Left kidney (tissue), 1 donor: ENCODE measurements at regions not wholly inside any gene's neighbourhood (a gene's known extent, or its start where the extent isn't known, plus 50 kb on each side); places are given as distances from the start of the nearest gene placed in this dataset.

Experiments used
- DNase-seq: peaks from one replicate; pipeline ENCODE4 v3.0.0-alpha.2; 2013

DNA sequence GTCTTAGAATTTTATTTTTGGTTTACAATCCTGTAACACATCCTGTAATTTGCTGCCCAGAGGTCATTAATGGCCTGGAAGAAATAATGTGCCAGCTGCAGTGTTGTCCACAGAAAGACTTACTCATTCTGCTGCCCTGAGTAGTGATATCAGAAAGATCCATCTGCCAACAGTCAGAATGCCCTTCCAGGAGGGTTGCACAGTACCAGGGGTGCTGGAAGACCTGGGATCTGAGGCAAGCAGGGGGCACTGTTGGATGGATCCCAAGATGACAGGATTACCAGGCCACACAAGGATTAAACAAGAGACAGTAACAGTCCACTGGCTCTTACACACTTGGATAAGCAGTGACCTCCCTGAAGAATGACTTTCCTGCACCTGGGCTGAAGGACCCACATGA, 93.8 kb upstream of the TOP3B start:
- DNase-seq, result no peak

DNA sequence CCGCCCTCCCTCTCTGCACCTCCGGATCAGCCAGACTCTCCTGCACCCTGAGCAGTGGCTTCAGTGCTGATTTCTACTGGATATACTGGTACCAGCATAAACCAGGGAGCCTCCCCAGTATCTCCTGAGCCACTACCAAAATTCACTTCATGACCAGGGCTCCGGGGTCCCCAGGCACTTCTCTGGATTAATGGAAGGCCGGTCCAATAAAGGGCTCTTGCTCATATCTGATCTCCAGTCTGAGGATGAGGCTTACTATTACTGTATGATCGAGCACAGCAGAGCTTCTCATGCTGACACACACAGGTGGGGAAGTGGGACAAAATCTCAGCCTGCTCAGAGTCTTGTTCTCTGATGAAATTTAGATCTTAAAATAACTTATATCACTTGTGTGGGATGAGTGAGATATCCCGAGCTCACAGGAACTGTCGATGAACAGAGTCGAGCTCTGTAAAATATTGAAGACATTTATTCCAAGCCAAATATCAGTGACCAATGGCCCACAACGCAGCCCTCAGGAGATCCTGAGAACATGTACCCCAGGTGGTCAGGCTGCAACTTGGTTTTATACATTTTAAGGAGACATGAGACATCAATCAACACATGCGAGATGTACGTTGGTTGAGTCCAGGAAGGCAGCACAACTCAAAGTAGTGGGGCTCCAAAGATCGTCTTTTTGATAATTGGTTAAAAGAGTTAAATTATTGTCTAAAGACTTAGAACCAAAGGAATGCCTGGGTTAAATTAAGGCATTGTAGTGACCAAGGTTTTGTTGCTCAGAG, 93.0 kb upstream of the TOP3B start:
- no peak for DNase-seq

DNA sequence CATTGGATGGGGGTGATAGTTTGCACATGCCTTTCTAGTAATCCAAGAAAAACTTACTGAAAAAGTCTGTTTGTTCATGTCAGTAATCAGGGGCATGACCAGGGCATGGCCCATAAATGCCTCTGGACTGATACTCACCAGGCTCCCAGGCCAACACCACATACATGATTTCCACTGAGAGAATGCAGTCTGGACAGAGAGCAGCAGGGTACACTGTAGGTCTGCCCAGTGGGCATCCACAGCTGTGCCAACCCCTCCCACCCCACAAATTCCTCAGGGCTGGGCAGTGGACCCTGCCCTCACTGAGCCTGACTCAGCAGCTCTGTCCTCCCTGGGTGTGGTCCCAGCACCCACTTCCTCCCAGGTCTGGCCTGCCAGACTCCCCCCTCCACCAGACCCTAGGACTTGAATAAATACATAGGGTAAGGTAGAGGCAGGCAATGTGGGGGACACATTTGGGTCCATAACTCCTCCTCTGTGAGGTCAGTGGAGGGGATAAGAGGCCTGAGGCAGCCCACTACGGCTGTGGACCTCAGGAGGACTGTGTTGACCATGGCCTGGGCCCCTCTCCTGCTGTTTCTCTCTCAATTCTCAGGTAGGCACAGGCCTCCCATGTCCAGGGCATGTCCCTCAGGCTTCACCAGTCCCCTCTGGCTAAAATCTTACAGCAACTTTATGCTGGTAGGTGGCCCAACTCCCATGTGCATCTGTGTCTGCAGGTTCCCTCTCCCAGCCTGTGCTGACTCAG, 92.2 kb upstream of the TOP3B start:
- DNase-seq, result no peak

DNA sequence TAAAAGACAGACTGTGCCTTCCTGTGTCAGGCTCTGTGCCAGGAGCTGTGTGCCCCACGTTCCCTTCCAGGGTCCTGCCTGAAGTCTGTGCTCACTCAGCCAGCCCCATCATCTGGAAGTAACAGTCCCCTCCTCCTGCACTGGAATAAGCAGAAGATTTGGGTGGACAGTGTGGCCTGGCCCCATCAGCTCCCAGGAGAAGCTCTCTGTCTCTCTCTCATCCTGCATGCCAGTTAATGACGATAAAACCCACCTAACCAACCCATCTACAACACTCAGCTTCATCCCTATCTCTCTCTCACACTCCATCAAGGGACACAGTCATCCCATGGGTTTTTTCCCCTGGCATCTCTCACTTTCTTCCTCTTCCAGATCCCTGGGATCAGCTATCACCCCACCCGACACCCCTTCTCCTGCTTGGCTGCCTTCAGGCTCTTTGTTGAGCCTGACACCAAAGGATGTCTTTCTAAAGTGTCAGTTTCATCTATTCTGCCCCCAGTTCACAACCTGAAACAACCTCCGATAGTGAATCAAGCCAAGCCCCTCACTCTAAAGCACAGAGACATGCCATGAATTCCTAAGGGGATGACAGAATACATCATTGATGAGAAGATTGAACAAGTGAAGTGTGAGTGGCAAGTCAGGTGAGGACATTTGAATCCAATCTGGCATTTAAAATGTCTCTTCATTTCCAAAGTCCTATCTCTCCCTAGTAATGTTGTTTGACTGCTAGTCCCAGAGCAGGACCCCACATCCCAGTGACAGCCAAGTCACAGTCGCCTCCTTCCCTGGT, 91.4 kb upstream of the TOP3B start:
- DNase-seq, result no peak

DNA sequence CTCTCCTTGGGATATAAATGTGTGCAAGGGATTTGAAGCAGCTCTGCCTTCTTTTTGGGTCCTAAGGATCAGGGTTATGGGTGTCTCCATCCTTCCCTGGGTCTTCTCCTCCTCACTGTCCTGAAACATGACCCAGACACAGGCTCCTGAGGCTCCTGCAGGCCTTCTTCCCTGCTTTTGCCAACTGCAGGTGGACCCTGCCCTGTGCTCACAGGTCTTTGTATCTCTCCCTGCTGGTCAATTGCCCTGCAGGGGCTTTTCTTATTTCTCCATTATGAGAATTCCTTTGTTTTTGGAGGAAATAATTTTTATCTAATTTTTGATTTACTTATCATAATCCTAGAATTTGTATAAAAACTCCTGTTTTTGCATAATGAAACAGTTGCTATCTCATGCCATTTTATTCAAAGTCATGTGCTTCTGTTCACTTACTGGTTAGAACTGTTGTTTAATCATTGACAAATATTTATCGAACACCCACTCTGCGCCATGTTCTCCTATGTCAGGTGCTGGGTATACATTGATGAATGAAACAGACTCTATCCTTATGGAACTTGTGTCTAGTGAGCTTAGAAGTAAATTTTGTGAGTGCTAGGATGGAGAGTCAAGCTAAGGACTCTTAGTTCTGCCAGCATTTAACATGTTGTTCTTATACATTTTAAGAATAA, 89.7 kb upstream of the TOP3B start:
- no peak for DNase-seq

DNA sequence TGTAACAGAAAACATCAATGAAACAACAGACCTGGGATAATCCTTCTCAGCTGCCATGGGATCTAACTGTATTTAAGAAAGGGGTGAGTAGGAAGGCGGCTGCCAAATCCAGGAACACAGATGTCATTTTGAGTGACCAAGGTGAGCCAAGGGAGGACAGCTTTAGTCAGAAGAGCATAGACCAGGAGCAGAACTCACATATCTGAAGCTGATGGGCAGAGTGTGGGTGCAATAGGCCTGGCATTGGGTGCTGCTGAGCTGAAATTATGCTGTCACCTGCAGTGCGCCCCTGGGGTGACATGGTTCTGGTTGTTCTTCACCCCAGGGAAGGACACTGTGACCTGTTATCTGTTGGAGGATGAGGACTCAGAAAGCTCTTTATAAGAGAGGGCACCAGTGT, 88.9 kb upstream of the TOP3B start:
- no peak for DNase-seq

DNA sequence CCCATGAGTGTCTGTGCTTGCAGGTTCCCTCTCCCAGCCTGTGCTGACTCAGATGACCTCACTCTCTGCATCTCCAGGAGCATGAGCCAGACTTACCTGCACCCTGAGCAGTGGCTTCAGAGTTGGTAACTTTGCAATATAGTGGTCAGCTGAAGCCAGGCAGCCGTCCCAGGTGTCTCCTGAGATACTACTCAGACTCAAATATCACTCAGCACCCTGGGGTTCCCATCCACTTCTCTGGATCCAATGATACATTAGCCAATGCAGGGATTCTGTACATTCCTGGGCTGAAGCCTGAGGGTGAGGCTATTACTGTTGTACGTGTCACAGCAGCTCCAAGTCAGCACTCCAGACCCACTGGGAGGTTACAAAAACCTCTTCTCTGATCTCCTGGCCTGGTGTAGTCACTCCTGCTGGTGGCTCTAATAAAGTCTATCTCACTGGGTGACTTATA, 87.8 kb upstream of the TOP3B start:
- no peak for DNase-seq

DNA sequence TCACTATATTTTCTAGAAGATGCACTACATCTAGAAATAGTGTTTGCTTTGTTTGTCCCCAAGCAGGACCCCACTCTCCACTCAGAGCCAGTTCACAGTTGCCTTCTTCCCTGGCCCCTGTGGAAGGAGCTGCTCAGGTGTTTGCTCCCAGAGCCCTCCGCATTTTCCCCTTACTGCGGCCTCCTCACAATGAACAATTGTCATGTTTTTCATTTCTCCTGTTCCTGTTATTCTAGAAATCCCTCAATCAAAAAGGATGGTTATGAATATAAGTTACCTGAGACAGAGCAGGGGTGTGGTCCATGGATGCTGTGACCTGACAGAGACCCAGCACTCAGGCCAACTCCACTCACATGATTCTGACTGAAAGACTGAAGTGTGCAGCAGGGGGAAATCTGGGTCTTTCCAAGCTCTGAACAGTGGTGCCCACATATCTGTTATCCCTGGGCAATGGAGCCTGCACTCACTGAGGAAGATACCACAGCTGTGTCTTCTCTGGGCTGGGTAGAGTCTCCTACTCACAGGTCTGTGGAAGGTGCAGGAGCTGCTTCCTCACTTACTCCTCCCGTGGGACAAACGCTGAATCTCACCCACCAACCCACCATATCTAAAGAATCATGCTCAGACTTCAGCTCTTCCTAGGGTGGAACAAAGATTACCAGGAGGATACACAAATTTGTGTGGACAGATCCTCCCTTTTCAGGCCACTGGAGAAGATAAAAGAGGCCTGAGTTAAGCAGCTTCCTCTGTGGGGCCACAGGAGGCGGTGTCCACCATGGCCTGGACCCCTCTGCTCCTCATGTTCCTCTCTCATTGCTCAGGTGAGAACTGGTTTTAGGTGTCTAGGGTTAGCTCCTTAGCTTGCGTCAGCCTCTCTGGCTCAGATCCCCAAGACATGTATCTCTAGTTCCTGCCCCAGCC, 87.1 kb upstream of the TOP3B start:
- no peak for DNase-seq

DNA sequence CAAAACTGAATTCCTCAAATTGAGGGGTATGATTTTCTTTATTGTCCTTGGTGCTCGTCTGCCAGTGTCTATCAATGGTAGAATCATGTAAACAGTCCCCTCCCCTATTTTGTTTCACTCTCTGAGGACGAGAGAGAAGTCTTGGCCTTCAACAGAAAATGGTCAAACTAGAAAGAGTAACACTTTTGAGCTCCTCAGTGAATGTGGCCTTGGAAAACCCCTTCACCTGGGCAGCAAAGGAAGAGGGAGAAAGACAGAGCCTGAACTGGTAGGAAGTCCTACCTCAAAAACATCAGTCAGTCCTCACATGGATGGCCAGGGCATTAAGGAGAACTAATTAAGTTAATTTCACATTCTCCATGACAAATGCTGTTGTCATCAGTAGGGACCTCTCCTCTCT, 86.1 kb upstream of the TOP3B start:
- no peak for DNase-seq

DNA sequence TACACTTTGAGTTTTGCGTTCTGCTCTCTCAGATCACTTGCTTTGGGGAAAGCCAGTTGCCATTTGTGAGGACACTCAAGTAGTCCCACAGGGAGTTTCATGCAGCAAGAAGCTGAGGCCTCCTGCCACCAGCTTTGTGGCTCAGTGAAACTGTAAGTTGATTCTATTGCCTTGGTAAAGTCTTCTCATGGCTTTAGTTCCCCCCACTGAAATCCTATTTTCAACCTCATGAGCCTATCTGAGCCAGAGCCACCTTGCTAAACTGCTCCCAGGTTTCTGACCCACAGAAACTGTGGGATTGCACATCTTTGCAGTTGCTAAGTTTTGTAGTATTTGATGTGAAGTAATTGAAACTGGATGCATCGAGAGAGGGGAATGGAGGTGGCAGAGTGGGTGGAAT, 85.4 kb upstream of the TOP3B start:
- DNase-seq, result no peak

DNA sequence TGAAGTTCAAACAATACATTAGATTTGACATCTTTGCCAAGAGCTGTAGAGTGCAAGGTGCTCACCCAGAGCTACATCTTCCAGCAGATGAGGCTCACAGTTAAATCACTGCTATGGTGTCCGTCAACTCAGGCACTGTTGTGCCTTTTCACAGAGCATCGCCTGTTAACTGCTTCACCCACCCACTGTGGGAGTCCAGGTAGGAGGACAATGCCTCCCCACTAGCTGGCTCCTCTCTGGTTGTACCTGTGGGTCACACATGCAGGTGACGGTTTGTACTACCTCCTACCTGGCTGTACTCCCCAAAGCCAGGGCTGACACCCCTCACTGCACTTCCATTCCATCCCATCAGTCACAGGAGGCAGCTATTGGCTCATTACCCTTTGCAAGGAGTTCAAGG, 84.6 kb upstream of the TOP3B start:
- no peak for DNase-seq

DNA sequence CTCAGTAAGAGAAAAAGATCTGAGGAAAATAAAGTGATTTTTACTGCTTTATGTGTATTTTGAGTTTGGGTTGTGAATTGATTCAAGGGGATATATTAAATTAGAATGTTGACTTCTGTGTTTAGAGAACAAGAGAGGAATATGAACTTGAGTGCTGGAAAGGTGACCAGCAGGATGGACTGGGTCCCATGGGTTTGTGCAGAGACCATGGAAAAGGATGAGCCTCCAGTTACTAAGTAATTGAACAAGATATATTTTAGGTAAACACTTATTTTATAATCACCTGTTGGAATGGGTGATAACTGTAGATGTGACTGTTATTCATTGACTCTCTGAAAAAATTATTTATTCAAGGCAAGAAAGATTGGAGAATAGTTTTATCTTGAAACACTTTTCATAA, 82.0 kb upstream of the TOP3B start:
- no peak for DNase-seq

DNA sequence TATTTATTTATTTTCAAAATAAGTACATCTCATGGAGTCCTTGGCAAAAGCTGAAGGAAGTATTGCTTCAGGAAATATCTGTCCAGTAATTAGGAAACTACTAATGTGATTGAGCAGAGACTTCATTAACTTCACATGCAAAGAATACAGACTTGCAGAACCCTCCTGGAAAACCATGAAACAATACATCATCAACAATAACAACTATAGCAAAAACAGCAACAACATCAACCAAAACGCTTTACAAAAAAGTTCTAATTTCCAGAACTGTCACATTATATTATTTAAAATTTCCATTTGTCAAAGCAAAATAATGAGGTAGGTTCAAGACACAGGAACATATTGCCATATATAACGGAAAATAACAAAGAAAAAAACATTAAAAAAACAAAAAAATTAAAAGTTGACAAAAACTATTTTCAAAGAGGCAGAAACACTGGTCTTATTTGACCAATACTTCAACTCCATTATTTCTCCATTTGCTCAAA, 79.8 kb upstream of the TOP3B start:
- no peak for DNase-seq

DNA sequence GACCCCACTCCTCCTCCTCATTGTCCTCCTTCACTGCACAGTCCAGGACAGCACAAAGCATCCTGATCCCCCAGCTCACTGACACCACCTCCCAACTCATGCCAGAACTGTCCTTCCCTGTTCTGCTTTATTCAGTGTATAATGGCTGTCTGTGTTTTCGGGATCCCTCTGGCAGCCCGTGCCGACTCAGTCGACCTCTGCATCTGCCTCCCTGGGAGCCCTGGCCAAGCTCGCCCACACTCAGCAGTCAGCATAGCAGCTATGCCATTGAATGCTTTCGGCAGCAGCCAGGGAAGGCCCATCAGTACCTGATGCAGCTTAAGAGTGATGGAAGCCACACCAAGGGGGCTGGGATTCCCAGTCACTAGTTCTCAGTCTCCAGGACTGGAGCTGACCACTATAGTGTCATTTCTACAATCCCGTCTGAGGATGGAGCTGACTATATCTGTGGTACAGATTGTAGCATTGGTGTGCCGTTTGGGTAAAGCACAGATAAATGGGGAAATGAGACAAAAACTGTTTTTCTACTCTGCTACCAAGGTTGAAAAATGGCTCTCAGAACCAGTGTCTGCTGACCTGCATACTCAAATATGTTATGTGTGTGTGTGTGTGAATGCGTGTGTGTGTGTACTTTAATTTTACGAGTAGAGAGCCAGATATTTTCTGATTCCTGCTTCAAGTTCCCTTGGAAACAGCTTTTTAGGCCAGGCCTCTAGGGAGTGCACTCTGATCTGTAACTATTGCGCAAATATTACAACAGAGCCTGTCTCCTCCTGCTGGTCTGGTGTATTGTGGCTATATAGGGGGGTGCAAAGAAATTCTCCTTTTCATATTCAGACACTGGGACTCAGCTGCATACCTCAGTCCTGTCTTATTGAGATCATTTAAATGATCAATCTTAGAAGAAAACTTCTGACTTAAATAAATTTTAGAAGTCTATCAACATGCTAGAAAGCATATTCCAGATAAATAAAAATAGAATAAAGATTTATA, 78.8 kb upstream of the TOP3B start:
- peak; percentile 10 for DNase-seq

DNA sequence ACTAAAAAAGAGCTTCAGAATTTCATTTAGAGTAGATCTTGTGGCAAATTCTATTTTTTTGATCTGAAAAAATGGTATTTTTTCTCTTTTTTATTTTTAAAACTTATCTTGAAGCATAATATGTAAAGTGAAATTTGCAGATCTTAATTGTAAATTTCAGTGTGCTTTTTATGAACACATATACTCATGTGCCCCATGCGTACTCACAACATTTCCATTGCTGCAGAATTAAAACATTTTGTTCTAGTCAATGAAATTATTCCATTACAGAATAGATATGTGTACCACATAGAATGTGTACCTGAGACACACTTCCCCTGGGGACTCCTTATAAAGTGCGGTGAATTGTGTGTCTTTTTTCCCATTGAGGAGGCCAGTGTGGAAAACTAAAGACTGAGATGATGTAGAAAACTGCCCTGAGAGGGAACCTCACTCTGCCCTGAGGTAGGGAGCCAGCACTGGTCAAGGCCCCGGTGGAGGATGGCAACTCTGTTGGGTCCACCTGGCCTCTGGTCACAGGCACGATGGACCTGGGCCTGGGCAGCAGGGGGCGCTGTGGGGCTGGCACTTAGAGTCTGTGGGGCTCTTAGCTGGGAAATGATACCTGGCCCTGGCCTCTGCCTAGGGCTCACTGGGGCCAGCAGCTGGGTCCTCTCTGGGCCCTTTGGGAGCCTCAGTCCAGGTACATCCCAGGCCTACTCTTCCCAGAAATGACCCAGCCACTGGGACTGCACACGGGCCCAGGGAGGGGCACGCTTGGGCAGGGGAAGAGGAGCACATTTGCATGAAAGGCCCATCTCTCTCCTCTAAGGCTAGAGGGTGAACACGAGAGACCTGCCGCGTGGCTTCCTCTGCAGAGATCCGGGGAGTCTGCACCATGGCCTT, 77.9 kb upstream of the TOP3B start:
- DNase-seq, result peak; percentile 21

DNA sequence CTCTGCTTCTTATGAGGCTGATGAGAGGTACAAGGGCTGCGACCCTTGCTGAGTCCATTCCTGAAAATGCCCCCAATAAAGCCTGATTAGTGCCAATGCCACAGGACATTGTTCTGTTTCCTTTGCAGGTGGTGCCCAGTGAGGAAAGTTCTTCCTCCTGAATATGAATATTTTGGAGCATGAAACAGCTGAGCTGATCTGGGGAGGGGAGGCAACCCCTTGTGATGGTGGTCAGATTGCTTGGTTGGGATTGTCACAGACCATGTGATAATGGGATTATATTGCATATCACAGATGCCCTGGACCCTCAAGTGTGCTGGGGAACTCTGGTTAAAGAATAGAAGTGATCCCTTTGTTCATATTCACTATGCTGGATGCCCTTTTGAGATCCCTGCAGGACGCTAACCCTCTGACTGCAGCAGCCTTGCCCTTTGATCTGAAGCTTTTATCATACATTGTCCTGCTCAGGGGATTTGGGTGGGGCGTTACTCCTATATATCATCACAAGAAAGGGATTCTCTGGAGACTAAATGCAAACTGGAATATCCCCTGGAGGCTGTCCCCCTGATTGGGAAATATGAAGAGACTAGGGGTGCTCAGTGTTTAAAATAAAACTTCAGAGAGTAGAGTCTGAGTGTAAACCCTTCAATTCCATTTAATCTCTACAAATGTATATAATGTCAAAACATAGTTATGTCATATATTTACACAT, 76.9 kb upstream of the TOP3B start:
- DNase-seq, result no peak

DNA sequence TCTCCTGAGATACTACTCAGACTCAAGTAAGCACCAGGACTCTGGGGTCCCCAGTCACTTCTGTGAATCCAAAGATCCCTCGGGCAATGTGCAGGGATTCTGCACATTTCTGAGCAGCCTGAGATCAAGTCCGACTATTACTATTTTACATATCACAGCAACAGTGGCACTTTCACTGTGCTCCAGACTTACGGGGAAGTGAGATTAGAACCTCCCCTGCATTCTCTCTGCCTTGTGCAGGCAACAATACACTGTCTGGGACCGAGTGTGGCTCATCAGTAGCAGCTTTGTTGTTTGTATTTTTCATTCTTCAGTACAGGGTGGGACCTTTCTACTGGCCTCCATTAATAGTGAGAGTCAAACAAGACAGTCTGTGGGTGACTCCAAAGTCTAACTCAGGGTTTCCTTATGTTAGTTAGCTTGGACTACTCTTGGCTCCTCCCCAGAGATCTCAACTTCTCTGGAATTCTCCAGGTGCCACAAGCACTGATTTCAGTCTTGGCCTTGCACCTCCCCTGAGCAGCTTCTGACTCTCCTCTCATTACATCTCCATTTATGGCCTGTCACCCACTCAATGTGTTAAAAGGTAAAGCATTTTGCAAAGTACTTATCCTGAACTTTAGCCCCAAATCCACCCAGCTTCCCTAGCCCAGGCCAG, 76.2 kb upstream of the TOP3B start:
- no peak for DNase-seq
